ENCODE measurements at regions not wholly inside any gene's neighbourhood (a gene's known extent, or its start where the extent isn't known, plus 50 kb on each side); places are given as distances from the start of the nearest gene placed in this dataset.

GRCh38 chr3:8011902-8012301 lies 489.7 kb upstream of the LMCD1 start:
- Histone ChIP-seq H3K9ac (ENCODE audit: low read depth in 1 of 2, low read length in 2 of 2) (no peak overlapping the region), H3K36me3 (ENCODE audit: control insufficient read depth in 4 of 4, insufficient read depth in 3 of 4, low read depth in 1 of 4, low read length in 3 of 4) (no peaks in the 10 kb centered on the region), H3K4me3 (ENCODE audit: low read depth in 1 of 3, low read length in 3 of 3) (no peak overlapping the region), H3K27ac (ENCODE audit: low read depth in 1 of 2, low read length in 2 of 2) (no peak overlapping the region), H3K4me1 (ENCODE audit: control insufficient read depth in 4 of 4, insufficient read depth in 4 of 4, low read length in 3 of 4) (no peaks in the 10 kb centered on the region), H3K27me3 (ENCODE audit: control insufficient read depth in 4 of 4, insufficient read depth in 4 of 4, low read length in 3 of 4) (no peaks in the 10 kb centered on the region), H3K9me3 (ENCODE audit: control insufficient read depth in 4 of 4, low read length in 3 of 4) (peaks cover 0 to 5% (median 2%) of the 10 kb centered on the region in 4 donors)
- no peak for DNase-seq (ENCODE audit: low spot score)
- TF ChIP-seq YY1 (IDR thresholded peaks at IDR 0.05) (no peak), HNF4G (IDR thresholded peaks at IDR 0.05) (no peak), CTCF (IDR thresholded peaks at IDR 0.05; ENCODE audit: low read depth, low read length, missing input control) (no peak), SP1 (IDR thresholded peaks at IDR 0.05) (no peak), ZBTB33 (IDR thresholded peaks at IDR 0.05) (no peak), MAX (IDR thresholded peaks at IDR 0.05) (no peak), RAD21 (IDR thresholded peaks at IDR 0.05) (no peak), JUND (IDR thresholded peaks at IDR 0.05) (no peak), REST (IDR thresholded peaks at IDR 0.05) (no peak), NR2F2 (IDR thresholded peaks at IDR 0.05) (no peak), GABPA (IDR thresholded peaks at IDR 0.05 in 1 of 2, conservative IDR thresholded peaks at IDR 0.05 in 1 of 2) (no peak)
- 94% methylated on average over 3 of the region's 3 CpGs for WGBS

- Histone ChIP-seq H3K27ac (ENCODE audit: low read depth in 1 of 2, low read length in 2 of 2) (no peak overlapping the region), H3K4me3 (ENCODE audit: low read depth in 1 of 3, low read length in 3 of 3) (peak overlapping the region in 2 of 3 donors; percentile 3 to 4), H3K9ac (ENCODE audit: low read depth in 1 of 2, low read length in 2 of 2) (no peak overlapping the region), H3K27me3 (ENCODE audit: control insufficient read depth in 4 of 4, insufficient read depth in 4 of 4, low read length in 3 of 4) (no peaks in the 10 kb centered on the region), H3K36me3 (ENCODE audit: control insufficient read depth in 4 of 4, insufficient read depth in 3 of 4, low read depth in 1 of 4, low read length in 3 of 4) (no peaks in the 10 kb centered on the region), H3K9me3 (ENCODE audit: control insufficient read depth in 4 of 4, low read length in 3 of 4) (peaks cover 4 to 15% (median 8%) of the 10 kb centered on the region in 4 donors), H3K4me1 (ENCODE audit: control insufficient read depth in 4 of 4, insufficient read depth in 4 of 4, low read length in 3 of 4) (no peaks in the 10 kb centered on the region)
- DNase-seq (ENCODE audit: low spot score): no peak
- 73% methylated on average over 7 of the region's 7 CpGs for WGBS
- TF ChIP-seq MAX (IDR thresholded peaks at IDR 0.05) (no peak), SP1 (IDR thresholded peaks at IDR 0.05) (no peak), YY1 (IDR thresholded peaks at IDR 0.05) (no peak), CTCF (IDR thresholded peaks at IDR 0.05; ENCODE audit: low read depth, low read length, missing input control) (no peak), ATF3 (IDR thresholded peaks at IDR 0.05) (no peak), HNF4G (IDR thresholded peaks at IDR 0.05) (no peak), FOXA1 (IDR thresholded peaks at IDR 0.05) (no peak), GABPA (IDR thresholded peaks at IDR 0.05 in 1 of 2, conservative IDR thresholded peaks at IDR 0.05 in 1 of 2) (no peak), REST (IDR thresholded peaks at IDR 0.05) (no peak)
These were observed 481.4 kb upstream of the LMCD1 start for GRCh38 chr3:8020047-8020841.
